ENCODE measurements at regions not wholly inside any gene's neighbourhood (a gene's known extent, or its start where the extent isn't known, plus 50 kb on each side); places are given as distances from the start of the nearest gene placed in this dataset.

DNA sequence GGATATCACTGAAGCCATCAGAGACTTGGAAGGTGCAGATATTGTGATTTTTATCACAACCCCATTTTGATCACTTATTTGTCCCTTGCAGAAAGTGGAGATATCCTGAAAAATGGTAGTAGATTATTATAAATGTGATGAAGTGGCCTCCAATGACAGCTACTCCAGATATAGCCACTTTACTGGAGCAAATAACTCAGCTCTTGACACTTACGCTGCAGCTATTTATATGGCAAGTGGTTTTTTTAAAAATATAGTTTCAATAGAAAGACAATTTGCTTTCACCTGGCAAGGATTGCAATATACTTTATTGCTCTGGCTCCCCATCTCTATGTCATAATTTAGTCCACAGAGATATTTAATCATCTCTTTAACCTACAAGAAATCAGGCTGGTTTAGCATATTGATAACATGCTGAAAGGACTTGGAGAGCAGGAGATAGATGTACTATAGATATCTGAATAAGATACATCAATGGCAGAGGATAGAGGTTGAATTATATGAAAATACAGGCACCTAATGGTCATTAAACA, 182.8 kb upstream of the SKOR2 start:
- TF ChIP-seq, protein P1, sequence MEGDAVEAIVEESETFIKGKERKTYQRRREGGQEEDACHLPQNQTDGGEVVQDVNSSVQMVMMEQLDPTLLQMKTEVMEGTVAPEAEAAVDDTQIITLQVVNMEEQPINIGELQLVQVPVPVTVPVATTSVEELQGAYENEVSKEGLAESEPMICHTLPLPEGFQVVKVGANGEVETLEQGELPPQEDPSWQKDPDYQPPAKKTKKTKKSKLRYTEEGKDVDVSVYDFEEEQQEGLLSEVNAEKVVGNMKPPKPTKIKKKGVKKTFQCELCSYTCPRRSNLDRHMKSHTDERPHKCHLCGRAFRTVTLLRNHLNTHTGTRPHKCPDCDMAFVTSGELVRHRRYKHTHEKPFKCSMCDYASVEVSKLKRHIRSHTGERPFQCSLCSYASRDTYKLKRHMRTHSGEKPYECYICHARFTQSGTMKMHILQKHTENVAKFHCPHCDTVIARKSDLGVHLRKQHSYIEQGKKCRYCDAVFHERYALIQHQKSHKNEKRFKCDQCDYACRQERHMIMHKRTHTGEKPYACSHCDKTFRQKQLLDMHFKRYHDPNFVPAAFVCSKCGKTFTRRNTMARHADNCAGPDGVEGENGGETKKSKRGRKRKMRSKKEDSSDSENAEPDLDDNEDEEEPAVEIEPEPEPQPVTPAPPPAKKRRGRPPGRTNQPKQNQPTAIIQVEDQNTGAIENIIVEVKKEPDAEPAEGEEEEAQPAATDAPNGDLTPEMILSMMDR (IDR thresholded peaks at IDR 0.05; ENCODE audit: low read length) = no peak
- TF ChIP-seq EZH2 (optimal IDR thresholded peaks at IDR 0.05; ENCODE audit: low read depth, low read length) = no peak

Data from MM.1S (cell line).